ENCODE measurements at regions not wholly inside any gene's neighbourhood (a gene's known extent, or its start where the extent isn't known, plus 50 kb on each side); places are given as distances from the start of the nearest gene placed in this dataset.

GRCh38 chr13:97101912-97102708, 107.8 kb upstream of the OXGR1 start:
- no peak for TF ChIP-seq GATA2 (IDR thresholded peaks at IDR 0.05; ENCODE audit: low read depth, low read length)
- no peak for TF ChIP-seq GATA3 (IDR thresholded peaks at IDR 0.05; ENCODE audit: low read depth, low read length)
